ENCODE measurements at regions not wholly inside any gene's neighbourhood (a gene's known extent, or its start where the extent isn't known, plus 50 kb on each side); places are given as distances from the start of the nearest gene placed in this dataset.

GRCh38 chr4:31374256-31374960 lies 654.2 kb downstream of the PCDH7 start:
- TF ChIP-seq CTCF (IDR thresholded peaks at IDR 0.05) (no peak), POLR2AphosphoS5 (IDR thresholded peaks at IDR 0.05) (no peak), POLR2A (IDR thresholded peaks at IDR 0.05) (no peak)
